SK-N-SH (cell line): ENCODE measurements at regions not wholly inside any gene's neighbourhood (a gene's known extent, or its start where the extent isn't known, plus 50 kb on each side); places are given as distances from the start of the nearest gene placed in this dataset.

Experiments used
- CTCF ChIA-PET: fragments of 300-600, 350-600 bp; formaldehyde crosslinking; extraction: SDS; loops from one replicate; lab custom pipeline; 2021; lab: Yijun Ruan, JAX
- POLR2A ChIA-PET: fragments of 350-600 bp; sonication (Branson Sonifier 250); formaldehyde crosslinking; extraction: SDS; loops from one replicate; lab custom pipeline; 2020; ENCODE audit warnings: antibody characterized with exemption, inconsistent platforms; lab: Yijun Ruan, JAX
- DNase-seq: peaks from one replicate; pipeline ENCODE4 v3.0.0; 2012
- H2AFZ ChIP-seq: fragments of 200-600 bp; sonication (generic); 2 replicates; pipeline ENCODE4 v1.8.1; 2016; ENCODE audit warnings: antibody characterized with exemption, mild to moderate bottlenecking, low read depth
- H3F3A ChIP-seq: fragments of 200-600 bp; sonication (generic); replicated peaks from 2 replicates; pipeline ENCODE3; 2016; ENCODE audit warnings: antibody characterized with exemption, mild to moderate bottlenecking; ENCODE audit not compliant: insufficient read depth
- H3K27ac ChIP-seq, 2 experiments: fragments of 200-500 bp in 1 of 2; fragments of 200-600 bp in 1 of 2; sonication (Bioruptor generic) in 1 of 2; sonication (generic), shearing (Covaris generic) in 1 of 2; 2 replicates each; pipeline versions ENCODE4 v1.5.1 to v1.6.1; 2014 to 2016; ENCODE audit warnings: low read depth in 2 of 2, inconsistent platforms in 1 of 2, low read length in 1 of 2, mild to moderate bottlenecking in 1 of 2, mixed read lengths in 1 of 2
- H3K27me3 ChIP-seq: fragments of 200-600 bp; sonication (generic), shearing (Covaris generic); 2 replicates; pipeline ENCODE4 v1.6.1; 2016; ENCODE audit warnings: mixed run types; ENCODE audit not compliant: insufficient read depth
- H3K36me3 ChIP-seq, 2 experiments: fragments of 200-500 bp in 1 of 2; fragments of 200-600 bp in 1 of 2; sonication (Bioruptor generic) in 1 of 2; sonication (generic) in 1 of 2; replicated peaks in 1 of 2; 2 replicates each; pipeline versions ENCODE3 to v1.5.1; 2014 to 2016; ENCODE audit warnings: low read length in 1 of 2, mild to moderate bottlenecking in 1 of 2; ENCODE audit not compliant: insufficient read depth in 2 of 2, control insufficient read depth in 1 of 2
- H3K4me1 ChIP-seq, 2 experiments: fragments of 200-500 bp in 1 of 2; fragments of 200-600 bp in 1 of 2; sonication (Bioruptor generic) in 1 of 2; sonication (generic), shearing (Covaris generic) in 1 of 2; 2 replicates each; pipeline versions ENCODE4 v1.5.1 to v1.6.1; 2014 to 2016; ENCODE audit warnings: low read depth in 1 of 2, low read length in 1 of 2, mixed run types in 1 of 2; ENCODE audit not compliant: insufficient read depth in 2 of 2, control insufficient read depth in 1 of 2
- H3K4me2 ChIP-seq: fragments of 200-600 bp; sonication (generic), shearing (Covaris generic); 2 replicates; pipeline ENCODE4 v1.6.1; 2017; ENCODE audit warnings: mixed run types
- H3K4me3 ChIP-seq, 2 experiments: fragments of 200-500 bp in 1 of 2; fragments of 200-600 bp in 1 of 2; sonication (Bioruptor generic) in 1 of 2; sonication (generic), shearing (Covaris generic) in 1 of 2; 2 replicates each; pipeline versions ENCODE4 v1.5.1 to v1.8.1; 2014 to 2016; ENCODE audit warnings: low read depth in 2 of 2, inconsistent platforms in 1 of 2, low read length in 1 of 2, mild to moderate bottlenecking in 1 of 2, mixed read lengths in 1 of 2, moderate library complexity in 1 of 2
- H3K79me2 ChIP-seq: fragments of 200-600 bp; sonication (generic); 2 replicates; pipeline ENCODE4 v1.8.1; 2017; ENCODE audit warnings: mild to moderate bottlenecking; ENCODE audit not compliant: insufficient read depth
- H3K9ac ChIP-seq: fragments of 200-600 bp; sonication (generic); 2 replicates; pipeline ENCODE4 v1.6.1; 2017; ENCODE audit warnings: mixed run types
- H3K9me2 ChIP-seq: fragments of 200-600 bp; sonication (generic); 2 replicates; pipeline ENCODE4 v1.6.1; 2017; ENCODE audit warnings: mixed run types
- H3K9me3 ChIP-seq: fragments of 200-600 bp; sonication (generic); 2 replicates; pipeline ENCODE4 v1.6.1; 2017; ENCODE audit warnings: mixed run types, mild to moderate bottlenecking, moderate library complexity
- H4K20me1 ChIP-seq: fragments of 200-600 bp; sonication (generic); 2 replicates; pipeline ENCODE4 v1.6.1; 2017; ENCODE audit warnings: mild to moderate bottlenecking, mixed run types; ENCODE audit not compliant: insufficient read depth
- CTCF ChIP-seq: fragments of 200-600 bp; sonication (generic); IDR thresholded peaks from 2 replicates; pipeline ENCODE4 v1.6.1; 2017; ENCODE audit warnings: antibody characterized with exemption, mild to moderate bottlenecking, moderate library complexity
- EP300 ChIP-seq, 2 experiments: IDR thresholded peaks; 2 replicates each; pipeline versions ENCODE4 v1.4.0 to v1.6.1; 2012; ENCODE audit warnings: borderline replicate concordance in 1 of 2, low read depth in 1 of 2, low read length in 1 of 2
- EZH2phosphoT487 ChIP-seq: fragments of 200-600 bp; sonication (generic); IDR thresholded peaks from 2 replicates; pipeline ENCODE4 v1.6.1; 2017; ENCODE audit warnings: low read depth, mixed run types, mild to moderate bottlenecking, antibody characterized with exemption, moderate library complexity, borderline replicate concordance
- GABPA ChIP-seq: IDR thresholded peaks from 2 replicates; pipeline ENCODE4 v1.4.0; 2012; ENCODE audit warnings: low read depth, mild to moderate bottlenecking
- IRF3 ChIP-seq: fragments of 150-350 bp; IDR thresholded peaks from 2 replicates; pipeline ENCODE4 v1.6.1; 2016; ENCODE audit warnings: mild to moderate bottlenecking, low read depth, low read length
- JUND ChIP-seq: IDR thresholded peaks from 2 replicates; pipeline ENCODE4 v1.4.0; 2012
- MEF2A ChIP-seq: IDR thresholded peaks from 2 replicates; pipeline ENCODE4 v1.4.0; 2012; ENCODE audit warnings: low read depth, borderline replicate concordance
- MXI1 ChIP-seq: IDR thresholded peaks from 2 replicates; pipeline ENCODE4 v1.6.1; 2012; ENCODE audit warnings: mild to moderate bottlenecking, low read depth, low read length, improper control_type of control experiment
- NRF1 ChIP-seq: IDR thresholded peaks from 2 replicates; pipeline ENCODE4 v1.6.1; 2012; ENCODE audit warnings: low read depth, mild to moderate bottlenecking, low read length
- POLR2AphosphoS5 ChIP-seq: IDR thresholded peaks from 2 replicates; pipeline ENCODE4 v1.6.1; 2012; ENCODE audit warnings: low read depth, low read length
- RAD21 ChIP-seq: IDR thresholded peaks from 2 replicates; pipeline ENCODE4 v1.6.1; 2012; ENCODE audit warnings: mild to moderate bottlenecking, low read length
- REST ChIP-seq: IDR thresholded peaks from 2 replicates; pipeline ENCODE4 v1.6.1; 2012; ENCODE audit warnings: mild to moderate bottlenecking, low read depth, low read length, moderate library complexity
- RFX5 ChIP-seq: IDR thresholded peaks from 2 replicates; pipeline ENCODE4 v1.6.1; 2012; ENCODE audit warnings: mild to moderate bottlenecking, improper control_type of control experiment, low read length
- RXRA ChIP-seq: IDR thresholded peaks from 2 replicates; pipeline ENCODE4 v1.4.0; 2012; ENCODE audit warnings: low read depth, mild to moderate bottlenecking, borderline replicate concordance
- TAF1 ChIP-seq: IDR thresholded peaks from 2 replicates; pipeline ENCODE4 v1.6.1; 2012; ENCODE audit warnings: low read depth, mild to moderate bottlenecking, low read length, moderate library complexity, borderline replicate concordance
- TCF12 ChIP-seq: IDR thresholded peaks from 2 replicates; pipeline ENCODE4 v1.4.0; 2012
- YY1 ChIP-seq: IDR thresholded peaks from 2 replicates; pipeline ENCODE4 v1.4.0; 2012; ENCODE audit warnings: low read depth, mild to moderate bottlenecking
- ZBTB33 ChIP-seq: IDR thresholded peaks from 2 replicates; pipeline ENCODE4 v1.4.0; 2012; ENCODE audit warnings: low read depth, borderline replicate concordance
- WGBS: methylation state at CpG from one replicate; pipeline ENCODE4 v1.1.6; 2017; ENCODE audit warnings: low lambda C conversion rate; 5-methylcytosine and 5-hydroxymethylcytosine counted together

- CTCF ChIA-PET, result interaction anchor here (1.8 to 3.3 kb wide), 2 partner anchors 8 to 10 kb away, joined by 6 to 10 read pairs; no protein-coding TSS in a partner anchor
Measured at GRCh38 chr17:77647531-77647930, 311.0 kb upstream of the TNRC6C start.

More at GRCh38 chr17:77647531-77647930, 311.0 kb upstream of the TNRC6C start:
- Histone ChIP-seq H3K27me3 (0 out of 2 replicates have a peak, but pooled peaks cover 8% of the 10 kb centered on the region), H2AFZ (no peak overlapping the region), H3K4me2 (no peak overlapping the region), H3K9ac (no peak overlapping the region), H3K36me3 (no peaks in the 10 kb centered on the region), H3K9me2 (no peaks in the 10 kb centered on the region), H3K79me2 (no peaks in the 10 kb centered on the region), H3F3A (no peaks in the 10 kb centered on the region), H3K4me3 (no peak overlapping the region), H3K4me1 (peaks cover 0 to 17% of the 10 kb centered on the region in 2 experiments; a peak in 1 of 4 replicates), H3K27ac (no peak overlapping the region), H4K20me1 (no peaks in the 10 kb centered on the region), H3K9me3 (no peaks in the 10 kb centered on the region)
- POLR2A ChIA-PET, result no interaction called here
- no peak for TF ChIP-seq EZH2phosphoT487
- TF ChIP-seq NRF1, result no peak
- no peak for TF ChIP-seq TAF1
- no peak for TF ChIP-seq RAD21
- no peak for TF ChIP-seq IRF3
- TF ChIP-seq POLR2AphosphoS5, result no peak
- TF ChIP-seq REST, result no peak
- no peak for TF ChIP-seq JUND
- TF ChIP-seq RFX5, result no peak
- TF ChIP-seq YY1, result no peak
- no peak for TF ChIP-seq TCF12
- TF ChIP-seq MEF2A, result no peak
- no peak for TF ChIP-seq CTCF
- TF ChIP-seq MXI1, result no peak
- no peak for TF ChIP-seq RXRA
- no peak for TF ChIP-seq GABPA
- no peak for TF ChIP-seq EP300 (IDR thresholded peaks at IDR 0.05; ENCODE audit: borderline replicate concordance in 1 of 2, low read depth in 1 of 2, low read length in 1 of 2)
- TF ChIP-seq ZBTB33, result no peak
- DNase-seq, result no peak
- 50% methylated on average over 11 of the region's 11 CpGs for whole genome bisulfite sequencing
